ENCODE measurements at regions not wholly inside any gene's neighbourhood (a gene's known extent, or its start where the extent isn't known, plus 50 kb on each side); places are given as distances from the start of the nearest gene placed in this dataset.

GRCh38 chr1:60908159-60908558 is 174.2 kb upstream of the NFIA start:
- dilution Hi-C loops (cut with MboI; ENCODE audit: extremely low pct_ligation_motif_present, low sequenced_read_pairs), result no loop called here
- no peaks in the 10 kb centered on the region for H3K36me3 ChIP-seq (ENCODE audit: control insufficient read depth in 2 of 2, extremely low read depth in 1 of 2, insufficient read depth in 2 of 2, low read length in 2 of 2)
- H3K9me1 ChIP-seq (ENCODE audit: control insufficient read depth, extremely low read depth, insufficient read depth, low read length), result no peaks in the 10 kb centered on the region
- no peaks in the 10 kb centered on the region for H3K27me3 ChIP-seq (ENCODE audit: control insufficient read depth, extremely low read depth, insufficient read depth, low read length)
- H3K9ac ChIP-seq (ENCODE audit: control insufficient read depth, extremely low read depth, insufficient read depth, low read length), result no peak overlapping the region
- H3K27ac ChIP-seq (ENCODE audit: control insufficient read depth, insufficient read depth, low read length), result no peak overlapping the region
- no peaks in the 10 kb centered on the region for H3K4me1 ChIP-seq (ENCODE audit: control insufficient read depth, extremely low read depth, insufficient read depth, low read length)
- TF ChIP-seq EZH2 (IDR thresholded peaks at IDR 0.05; ENCODE audit: low read length), result no peak
- TF ChIP-seq CTCF (optimal IDR thresholded peaks at IDR 0.05 in 1 of 3, IDR thresholded peaks at IDR 0.05 in 1 of 3, conservative IDR thresholded peaks at IDR 0.05 in 1 of 3; ENCODE audit: extremely low read depth in 1 of 3, insufficient read depth in 2 of 3, low read length in 3 of 3), result no peak
- no peaks in the 10 kb centered on the region for H3K79me2 ChIP-seq (ENCODE audit: control insufficient read depth, insufficient read depth, low read length)
- FAIRE-seq (no peak), DNase-seq (ENCODE audit: low read depth, low spot score) (no peak)
- H4K20me1 ChIP-seq (ENCODE audit: control insufficient read depth, extremely low read depth, insufficient read depth, low read length), result no peaks in the 10 kb centered on the region
- no peak overlapping the region for H3K4me3 ChIP-seq (ENCODE audit: control insufficient read depth in 2 of 3, extremely low read depth in 1 of 3, insufficient read depth in 2 of 3, low read depth in 1 of 3, low read length in 3 of 3)
- H3K4me2 ChIP-seq (ENCODE audit: control insufficient read depth, extremely low read depth, insufficient read depth, low read depth, low read length), result no peak overlapping the region
- H2AFZ ChIP-seq (ENCODE audit: control insufficient read depth, low read length), result no peak overlapping the region
- H3K9me3 ChIP-seq (ENCODE audit: control insufficient read depth, low read depth, low read length), result no peaks in the 10 kb centered on the region

- Histone ChIP-seq H3K27ac (ENCODE audit: control insufficient read depth, insufficient read depth, low read length) (no peak overlapping the region), H2AFZ (ENCODE audit: control insufficient read depth, low read length) (no peak overlapping the region), H3K79me2 (ENCODE audit: control insufficient read depth, insufficient read depth, low read length) (no peaks in the 10 kb centered on the region), H3K4me2 (ENCODE audit: control insufficient read depth, extremely low read depth, insufficient read depth, low read depth, low read length) (no peak overlapping the region), H3K4me1 (ENCODE audit: control insufficient read depth, extremely low read depth, insufficient read depth, low read length) (no peaks in the 10 kb centered on the region), H3K9me1 (ENCODE audit: control insufficient read depth, extremely low read depth, insufficient read depth, low read length) (no peaks in the 10 kb centered on the region), H3K9me3 (ENCODE audit: control insufficient read depth, low read depth, low read length) (no peaks in the 10 kb centered on the region), H3K9ac (ENCODE audit: control insufficient read depth, extremely low read depth, insufficient read depth, low read length) (no peak overlapping the region), H4K20me1 (ENCODE audit: control insufficient read depth, extremely low read depth, insufficient read depth, low read length) (no peaks in the 10 kb centered on the region), H3K4me3 (ENCODE audit: control insufficient read depth in 2 of 3, extremely low read depth in 1 of 3, insufficient read depth in 2 of 3, low read depth in 1 of 3, low read length in 3 of 3) (no peak overlapping the region), H3K27me3 (ENCODE audit: control insufficient read depth, extremely low read depth, insufficient read depth, low read length) (no peaks in the 10 kb centered on the region), H3K36me3 (ENCODE audit: control insufficient read depth in 2 of 2, extremely low read depth in 1 of 2, insufficient read depth in 2 of 2, low read length in 2 of 2) (no peaks in the 10 kb centered on the region)
- FAIRE-seq (no peak), DNase-seq (ENCODE audit: low read depth, low spot score) (no peak)
- dilution Hi-C loops (cut with MboI; ENCODE audit: extremely low pct_ligation_motif_present, low sequenced_read_pairs), result no loop called here
- TF ChIP-seq CTCF (optimal IDR thresholded peaks at IDR 0.05 in 1 of 3, IDR thresholded peaks at IDR 0.05 in 1 of 3, conservative IDR thresholded peaks at IDR 0.05 in 1 of 3; ENCODE audit: extremely low read depth in 1 of 3, insufficient read depth in 2 of 3, low read length in 3 of 3) (no peak), EZH2 (IDR thresholded peaks at IDR 0.05; ENCODE audit: low read length) (no peak)
These were observed 175.8 kb upstream of the NFIA start for GRCh38 chr1:60906526-60906925.

All from keratinocyte (primary cell).